HCT116 (cell line): ENCODE measurements at regions not wholly inside any gene's neighbourhood (a gene's known extent, or its start where the extent isn't known, plus 50 kb on each side); places are given as distances from the start of the nearest gene placed in this dataset.

Experiments
- ATAC-seq: fragments of 200-7000 bp; cut with Tn5 transposase; 2 replicates; pipeline ENCODE4 v1.9.1; 2020; ENCODE audit warnings: mild to moderate bottlenecking, moderate library complexity
- BruUV-seq: library from RNA; stranded (reverse); fragments of 400-500 nt; replicated peaks from 2 replicates; lab custom pipeline; 2021; lab: Mats Ljungman, UMichigan
- CTCF ChIA-PET: fragments of 300-600 bp; sonication (Branson Sonifier 250); formaldehyde crosslinking; loops from one replicate; lab custom pipeline; 2021; ENCODE audit warnings: antibody characterized with exemption; lab: Charles Lee
- POLR2A ChIA-PET: fragments of 300-600, 350-600 bp; sonication (Branson Sonifier 250); formaldehyde crosslinking; loops from one replicate; lab custom pipeline; 2021; ENCODE audit warnings: antibody characterized with exemption; lab: Charles Lee
- RAD21 ChIA-PET, 2 experiments: fragments of 300-600 bp; sonication (Branson Sonifier 250); formaldehyde crosslinking; loops; one replicate each; lab custom pipeline; 2023; ENCODE audit warnings: low total read pairs in 2 of 2; ENCODE audit not compliant: uncharacterized antibody in 2 of 2, unreplicated experiment in 2 of 2, low non-redundant PET in 1 of 2; lab: Charles Lee
- DNase-seq: peaks from one replicate; pipeline ENCODE4 v3.0.0-alpha.2; 2010; ENCODE audit warnings: low read depth, low spot score
- H2AFZ ChIP-seq: fragments of 200-600 bp; shearing (Covaris generic), sonication (generic); 2 replicates; pipeline ENCODE4 v1.6.1; 2017; ENCODE audit warnings: low read depth, mixed run types, mixed read lengths, antibody characterized with exemption, low read length; ENCODE audit not compliant: poor library complexity, severe bottlenecking
- H3K27ac ChIP-seq: 2 replicates; pipeline ENCODE4 v1.5.1; 2012; ENCODE audit warnings: low read depth, low read length
- H3K27me3 ChIP-seq: fragments of 200-600 bp; sonication (generic); 2 replicates; pipeline ENCODE4 v1.6.1; 2016; ENCODE audit warnings: mixed run types, low read length, mixed read lengths; ENCODE audit not compliant: insufficient read depth
- H3K36me3 ChIP-seq, 2 experiments: fragments of 200-500 bp in 1 of 2; fragments of 200-600 bp in 1 of 2; sonication (Bioruptor generic) in 1 of 2; sonication (generic) in 1 of 2; 2 replicates each; pipeline versions ENCODE4 v1.5.1 to v1.6.1; 2014 to 2016; ENCODE audit warnings: low read length in 2 of 2, inconsistent platforms in 1 of 2, mixed read lengths in 1 of 2, mixed run types in 1 of 2; ENCODE audit not compliant: insufficient read depth in 2 of 2, control insufficient read depth in 1 of 2
- H3K4me1 ChIP-seq, 2 experiments: fragments of 200-600 bp in 1 of 2; sonication (generic) in 1 of 2; 2 replicates each; pipeline versions ENCODE4 v1.5.1 to v1.6.1; 2012 to 2017; ENCODE audit warnings: low read length in 2 of 2, inconsistent platforms in 1 of 2, mild to moderate bottlenecking in 1 of 2, mixed read lengths in 1 of 2, mixed run types in 1 of 2, moderate library complexity in 1 of 2; ENCODE audit not compliant: insufficient read depth in 2 of 2, control insufficient read depth in 1 of 2
- H3K4me2 ChIP-seq: fragments of 200-600 bp; sonication (generic); 2 replicates; pipeline ENCODE4 v1.6.1; 2017; ENCODE audit warnings: mixed run types, low read length, mixed read lengths
- H3K4me3 ChIP-seq, 2 experiments: fragments of 200-600 bp in 1 of 2; sonication (generic) in 1 of 2; replicated peaks in 1 of 2; 2 replicates each; pipeline ENCODE4 v1.5.1; 2011 to 2016; ENCODE audit warnings: low read length in 2 of 2, control low read depth in 1 of 2, low read depth in 1 of 2, mild to moderate bottlenecking in 1 of 2, mixed read lengths in 1 of 2, mixed run types in 1 of 2
- H3K79me2 ChIP-seq: fragments of 200-600 bp; sonication (generic); 2 replicates; pipeline ENCODE4 v1.6.1; 2017; ENCODE audit warnings: mild to moderate bottlenecking, mixed run types, low read length, moderate library complexity, mixed read lengths; ENCODE audit not compliant: insufficient read depth
- H3K9ac ChIP-seq: fragments of 200-600 bp; sonication (generic); 2 replicates; pipeline ENCODE4 v1.6.1; 2016; ENCODE audit warnings: low read length, mixed read lengths
- H3K9me2 ChIP-seq: fragments of 200-600 bp; sonication (generic), shearing (Covaris generic); 2 replicates; pipeline ENCODE4 v1.6.1; 2017; ENCODE audit warnings: mixed run types, mild to moderate bottlenecking, moderate library complexity; ENCODE audit not compliant: insufficient read depth
- H3K9me3 ChIP-seq, 2 experiments: fragments of 200-500 bp in 1 of 2; fragments of 200-600 bp in 1 of 2; sonication (Bioruptor generic) in 1 of 2; sonication (generic) in 1 of 2; 2 replicates each; pipeline ENCODE4 v1.6.1; 2014 to 2017; ENCODE audit warnings: low read length in 2 of 2, mixed read lengths in 2 of 2, inconsistent platforms in 1 of 2, low read depth in 1 of 2, mild to moderate bottlenecking in 1 of 2, mixed run types in 1 of 2, moderate library complexity in 1 of 2; ENCODE audit not compliant: control insufficient read depth in 1 of 2, insufficient read depth in 1 of 2
- H4K20me1 ChIP-seq: fragments of 200-600 bp; sonication (generic), shearing (Covaris generic); 2 replicates; pipeline ENCODE4 v1.6.1; 2017; ENCODE audit warnings: mixed run types, mild to moderate bottlenecking, moderate library complexity; ENCODE audit not compliant: insufficient read depth
- POLR2A ChIP-seq: IDR thresholded peaks from 2 replicates; pipeline ENCODE4 v1.7.0; 2011; ENCODE audit warnings: borderline replicate concordance; ENCODE audit not compliant: insufficient read depth, insufficient read length; ENCODE audit errors: extremely low read depth
- POLR2AphosphoS5 ChIP-seq: IDR thresholded peaks from 2 replicates; pipeline ENCODE4 v1.6.1; 2011; ENCODE audit warnings: mild to moderate bottlenecking, low read depth, low read length, moderate library complexity
- RAD21 ChIP-seq: IDR thresholded peaks from 2 replicates; pipeline ENCODE4 v1.6.1; 2012; ENCODE audit warnings: low read depth, mild to moderate bottlenecking
- SRF ChIP-seq: IDR thresholded peaks from 2 replicates; pipeline ENCODE4 v1.6.1; 2012; ENCODE audit warnings: low read depth
- intact Hi-C: fragments of 100-400 bp; cut with micrococcal nuclease; formaldehyde crosslinking; loops from 2 replicates; pipeline ENCODE4 v1.10.0; 2022
- TF ChIP-seq, protein P1 (sequence below): IDR thresholded peaks from 2 replicates; pipeline ENCODE4 v1.6.1; 2011; ENCODE audit warnings: mild to moderate bottlenecking, low read length, moderate library complexity; ENCODE audit not compliant: insufficient replicate concordance; ENCODE audit errors: extremely low read depth
- TF ChIP-seq, protein P2 (sequence below): IDR thresholded peaks from 2 replicates; pipeline ENCODE4 v1.6.1; 2012

DNA sequence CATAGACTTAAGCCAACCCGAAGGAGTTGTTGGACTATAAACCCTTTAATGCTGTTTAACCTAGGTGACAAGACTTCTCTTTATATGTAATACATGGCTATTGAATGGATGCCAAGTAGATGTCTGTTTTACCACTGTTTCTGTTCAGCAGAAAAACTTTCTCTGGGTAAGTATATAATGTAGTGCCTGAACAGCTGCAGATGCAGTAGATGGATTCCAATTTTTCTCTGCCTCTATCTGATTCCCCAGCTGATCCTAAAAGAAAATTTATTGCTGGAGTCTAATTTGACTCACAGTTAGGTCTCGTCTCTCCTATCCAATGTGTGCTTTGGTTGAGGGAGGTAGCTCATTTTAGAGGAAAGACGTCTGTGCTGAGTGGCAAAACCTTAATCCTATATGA, 256.5 kb upstream of the CBLB start (continued):
- TF ChIP-seq, protein P1, sequence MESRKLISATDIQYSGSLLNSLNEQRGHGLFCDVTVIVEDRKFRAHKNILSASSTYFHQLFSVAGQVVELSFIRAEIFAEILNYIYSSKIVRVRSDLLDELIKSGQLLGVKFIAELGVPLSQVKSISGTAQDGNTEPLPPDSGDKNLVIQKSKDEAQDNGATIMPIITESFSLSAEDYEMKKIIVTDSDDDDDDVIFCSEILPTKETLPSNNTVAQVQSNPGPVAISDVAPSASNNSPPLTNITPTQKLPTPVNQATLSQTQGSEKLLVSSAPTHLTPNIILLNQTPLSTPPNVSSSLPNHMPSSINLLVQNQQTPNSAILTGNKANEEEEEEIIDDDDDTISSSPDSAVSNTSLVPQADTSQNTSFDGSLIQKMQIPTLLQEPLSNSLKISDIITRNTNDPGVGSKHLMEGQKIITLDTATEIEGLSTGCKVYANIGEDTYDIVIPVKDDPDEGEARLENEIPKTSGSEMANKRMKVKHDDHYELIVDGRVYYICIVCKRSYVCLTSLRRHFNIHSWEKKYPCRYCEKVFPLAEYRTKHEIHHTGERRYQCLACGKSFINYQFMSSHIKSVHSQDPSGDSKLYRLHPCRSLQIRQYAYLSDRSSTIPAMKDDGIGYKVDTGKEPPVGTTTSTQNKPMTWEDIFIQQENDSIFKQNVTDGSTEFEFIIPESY = no peak
- no peak for TF ChIP-seq SRF

DNA sequence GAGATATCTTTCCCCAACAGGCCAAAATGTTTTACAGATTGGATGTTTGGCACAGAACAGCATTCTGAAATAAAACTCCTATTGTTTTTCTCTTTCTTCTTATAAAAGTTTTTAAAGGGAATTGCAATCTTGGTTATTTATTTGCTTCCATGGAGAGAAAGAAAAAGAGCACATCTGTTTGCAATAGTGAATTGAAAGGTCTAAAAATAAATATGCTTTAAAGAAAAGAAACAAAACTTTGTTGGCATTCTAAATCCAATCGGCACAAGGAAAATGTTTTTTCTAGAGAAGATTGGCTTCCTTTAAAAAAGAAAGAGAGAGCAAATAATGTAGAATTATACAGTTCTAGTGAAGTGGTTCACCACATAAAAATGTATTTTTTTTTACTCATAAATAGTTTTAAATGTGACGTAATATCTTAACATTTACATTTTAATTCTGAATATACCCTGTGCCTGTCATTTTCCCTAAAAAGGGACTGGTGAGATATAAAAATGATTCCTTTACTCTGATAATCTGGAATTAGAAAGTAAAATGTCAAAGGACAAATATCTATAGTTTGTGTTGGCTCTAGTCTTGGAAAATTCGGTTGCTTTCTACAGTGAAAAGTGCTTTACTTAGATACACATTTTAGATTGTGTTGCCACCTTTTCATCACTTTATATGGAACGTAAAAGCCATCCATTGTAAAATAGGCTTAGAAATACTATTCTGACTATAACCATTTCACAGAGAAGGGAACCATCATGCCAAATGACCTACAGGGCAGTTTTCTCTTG, 257.4 kb upstream of the CBLB start:
- Histone ChIP-seq H3K27me3 (no peaks in the 10 kb centered on the region), H3K4me2 (no peak overlapping the region), H3K9ac (no peak overlapping the region), H4K20me1 (no peaks in the 10 kb centered on the region), H3K9me2 (no peaks in the 10 kb centered on the region), H2AFZ (no peak overlapping the region), H3K9me3 (no peaks in the 10 kb centered on the region), H3K4me3 (no peak overlapping the region), H3K4me1 (no peaks in the 10 kb centered on the region), H3K79me2 (no peaks in the 10 kb centered on the region), H3K27ac (no peak overlapping the region), H3K36me3 (no peaks in the 10 kb centered on the region)
- DNase-seq = no peak
- CTCF ChIA-PET = no interaction called here
- RAD21 ChIA-PET = no interaction called here
- intact Hi-C loops = no loop called here
- TF ChIP-seq, protein P2, sequence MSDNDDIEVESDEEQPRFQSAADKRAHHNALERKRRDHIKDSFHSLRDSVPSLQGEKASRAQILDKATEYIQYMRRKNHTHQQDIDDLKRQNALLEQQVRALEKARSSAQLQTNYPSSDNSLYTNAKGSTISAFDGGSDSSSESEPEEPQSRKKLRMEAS = no peak
- no peak for TF ChIP-seq POLR2A
- no peak for TF ChIP-seq SRF
- no peak for TF ChIP-seq POLR2AphosphoS5
- TF ChIP-seq, protein P1 = no peak
- TF ChIP-seq RAD21 = no peak
- POLR2A ChIA-PET = no interaction called here
- no peak for ATAC-seq
- BruUV-seq = no TSS peak
